ENCODE measurements at regions not wholly inside any gene's neighbourhood (a gene's known extent, or its start where the extent isn't known, plus 50 kb on each side); places are given as distances from the start of the nearest gene placed in this dataset.

GRCh38 chr4:59063015-59063720 is 1953.0 kb upstream of the IGFBP7 start:
- intact Hi-C loops (cut with DNase I) = no loop called here
- ATAC-seq (no peak), DNase-seq (ENCODE audit: missing footprints) (no peak)

GRCh38 chr4:59068722-59069418 is 1958.7 kb upstream of the IGFBP7 start:
- ATAC-seq = no peak
- intact Hi-C loops (cut with DNase I) = no loop called here
- no peak for DNase-seq (ENCODE audit: missing footprints)

GRCh38 chr4:59086410-59086809 is 1976.2 kb upstream of the IGFBP7 start:
- no peak for DNase-seq (ENCODE audit: missing footprints)
- ATAC-seq = no peak
- intact Hi-C loops (cut with DNase I) = no loop called here

- intact Hi-C loops (cut with DNase I) = loop anchor here (5.0 kb wide), 1 partner anchor 311 kb away; no protein-coding TSS in a partner anchor
- DNase-seq (ENCODE audit: missing footprints) = no peak
- ATAC-seq = no peak
These were observed 1981.3 kb upstream of the IGFBP7 start for GRCh38 chr4:59091146-59092142.

- ATAC-seq (no peak), DNase-seq (ENCODE audit: missing footprints) (no peak)
- intact Hi-C loops (cut with DNase I) = loop anchor here (5.0 kb wide), 1 partner anchor 308 kb away; no protein-coding TSS in a partner anchor
These were observed 1984.3 kb upstream of the IGFBP7 start for GRCh38 chr4:59094505-59094904.

- intact Hi-C loops (cut with DNase I) = no loop called here
- no peak for DNase-seq (ENCODE audit: missing footprints)
- ATAC-seq = no peak
These were observed 1992.1 kb upstream of the IGFBP7 start for GRCh38 chr4:59102311-59102710.

- DNase-seq (ENCODE audit: missing footprints) = no peak
- intact Hi-C loops (cut with DNase I) = no loop called here
- no peak for ATAC-seq
These were observed 2010.2 kb upstream of the IGFBP7 start for GRCh38 chr4:59120287-59120814.

GRCh38 chr4:59122626-59123025 is 2012.4 kb upstream of the IGFBP7 start:
- intact Hi-C loops (cut with DNase I) = no loop called here
- ATAC-seq = no peak

GRCh38 chr4:59126159-59126558 is 2016.0 kb upstream of the IGFBP7 start:
- DNase-seq (ENCODE audit: missing footprints) (no peak), ATAC-seq (no peak)
- intact Hi-C loops (cut with DNase I) = no loop called here

More at GRCh38 chr4:59122626-59123025, 2012.4 kb upstream of the IGFBP7 start:
- DNase-seq (ENCODE audit: missing footprints) = no peak

GRCh38 chr4:59127006-59127405 is 2016.8 kb upstream of the IGFBP7 start:
- no peak for ATAC-seq
- intact Hi-C loops (cut with DNase I) = no loop called here
- DNase-seq (ENCODE audit: missing footprints) = no peak

GRCh38 chr4:59127743-59128142 is 2017.6 kb upstream of the IGFBP7 start:
- DNase-seq (ENCODE audit: missing footprints) (no peak), ATAC-seq (no peak)
- intact Hi-C loops (cut with DNase I) = no loop called here

GRCh38 chr4:59135248-59135985 is 2025.2 kb upstream of the IGFBP7 start:
- intact Hi-C loops (cut with DNase I) = no loop called here
- ATAC-seq (no peak), DNase-seq (ENCODE audit: missing footprints) (no peak)

GRCh38 chr4:59161249-59161648 is 2038.9 kb upstream of the ADGRL3 start:
- intact Hi-C loops (cut with DNase I) = no loop called here

GRCh38 chr4:59175617-59176016 is 2024.5 kb upstream of the ADGRL3 start:
- no peak for ATAC-seq
- intact Hi-C loops (cut with DNase I) = no loop called here
- no peak for DNase-seq (ENCODE audit: missing footprints)

More at GRCh38 chr4:59161249-59161648, 2038.9 kb upstream of the ADGRL3 start:
- DNase-seq (ENCODE audit: missing footprints) (no peak), ATAC-seq (no peak)

GRCh38 chr4:59179372-59179771 is 2020.8 kb upstream of the ADGRL3 start:
- DNase-seq (ENCODE audit: missing footprints) (no peak), ATAC-seq (no peak)
- intact Hi-C loops (cut with DNase I) = no loop called here

- intact Hi-C loops (cut with DNase I) = no loop called here
- DNase-seq (ENCODE audit: missing footprints) (no peak), ATAC-seq (no peak)
These were observed 2020.0 kb upstream of the ADGRL3 start for GRCh38 chr4:59180161-59180560.

GRCh38 chr4:59180969-59181368 is 2019.2 kb upstream of the ADGRL3 start:
- no peak for DNase-seq (ENCODE audit: missing footprints)
- intact Hi-C loops (cut with DNase I) = no loop called here
- ATAC-seq = no peak

GRCh38 chr4:59195839-59196238 is 2004.3 kb upstream of the ADGRL3 start:
- peak; percentile 31 for ATAC-seq
- DNase-seq (ENCODE audit: missing footprints) = no peak
- intact Hi-C loops (cut with DNase I) = no loop called here

Measured in Right ventricle myocardium inferior (tissue), 1 donor.